HEK293 (cell line): ENCODE measurements at regions not wholly inside any gene's neighbourhood (a gene's known extent, or its start where the extent isn't known, plus 50 kb on each side); places are given as distances from the start of the nearest gene placed in this dataset.

ENCODE experiments used
- KLF10 ChIP-seq: fragments of 450-650 bp; IDR thresholded peaks from 2 replicates; pipeline ENCODE4 v1.5.1; 2018; ENCODE audit warnings: missing biosample characterization, mild to moderate bottlenecking, missing genetic modification characterization
- KLF9 ChIP-seq: fragments of 450-650 bp; formaldehyde crosslinking; IDR thresholded peaks from 2 replicates; pipeline ENCODE4 v1.5.1; 2016; ENCODE audit warnings: missing biosample characterization, missing genetic modification characterization, low read depth
- SALL2 ChIP-seq: fragments of 450-650 bp; formaldehyde crosslinking; IDR thresholded peaks from 2 replicates; pipeline ENCODE4 v1.5.0; 2017; ENCODE audit warnings: missing biosample characterization, mild to moderate bottlenecking, missing genetic modification characterization, borderline replicate concordance
- ZBTB1 ChIP-seq: fragments of 450-650 bp; formaldehyde crosslinking; IDR thresholded peaks from 2 replicates; pipeline ENCODE4 v1.5.1; 2016; ENCODE audit warnings: missing biosample characterization, missing genetic modification characterization
- ZBTB17 ChIP-seq: fragments of 450-650 bp; formaldehyde crosslinking; IDR thresholded peaks from 2 replicates; pipeline ENCODE4 v1.5.1; 2016; ENCODE audit warnings: missing biosample characterization, missing genetic modification characterization
- ZNF114 ChIP-seq: fragments of 450-650 bp; formaldehyde crosslinking; IDR thresholded peaks from 2 replicates; pipeline ENCODE4 v1.5.0; 2017; ENCODE audit warnings: missing biosample characterization, missing genetic modification characterization
- ZNF132 ChIP-seq: fragments of 450-650 bp; formaldehyde crosslinking; IDR thresholded peaks from 2 replicates; pipeline ENCODE4 v1.5.1; 2017; ENCODE audit warnings: missing biosample characterization, missing genetic modification characterization, borderline replicate concordance
- ZNF157 ChIP-seq: fragments of 450-650 bp; formaldehyde crosslinking; IDR thresholded peaks from 2 replicates; pipeline ENCODE4 v1.5.1; 2016; ENCODE audit warnings: missing biosample characterization, missing genetic modification characterization
- ZNF175 ChIP-seq: fragments of 450-650 bp; formaldehyde crosslinking; IDR thresholded peaks from 2 replicates; pipeline ENCODE4 v1.5.1; 2016; ENCODE audit warnings: missing biosample characterization, missing genetic modification characterization
- ZNF211 ChIP-seq: fragments of 450-650 bp; formaldehyde crosslinking; IDR thresholded peaks from 2 replicates; pipeline ENCODE4 v1.5.1; 2016; ENCODE audit warnings: low read depth, missing biosample characterization, missing genetic modification characterization
- ZNF23 ChIP-seq: fragments of 450-650 bp; formaldehyde crosslinking; IDR thresholded peaks from 2 replicates; pipeline ENCODE4 v1.5.1; 2016; ENCODE audit warnings: missing biosample characterization, missing genetic modification characterization, borderline replicate concordance
- ZNF433 ChIP-seq: fragments of 450-650 bp; formaldehyde crosslinking; IDR thresholded peaks from 2 replicates; pipeline ENCODE4 v1.5.1; 2016; ENCODE audit warnings: missing biosample characterization, missing genetic modification characterization, low read depth
- ZNF473 ChIP-seq: fragments of 450-650 bp; formaldehyde crosslinking; IDR thresholded peaks from 2 replicates; pipeline ENCODE4 v1.5.1; 2017; ENCODE audit warnings: missing biosample characterization, missing genetic modification characterization
- ZNF561 ChIP-seq: fragments of 450-650 bp; IDR thresholded peaks from 2 replicates; pipeline ENCODE4 v1.5.1; 2018; ENCODE audit warnings: missing biosample characterization, missing genetic modification characterization, borderline replicate concordance
- ZNF621 ChIP-seq: fragments of 450-650 bp; formaldehyde crosslinking; IDR thresholded peaks from 2 replicates; pipeline ENCODE4 v1.5.1; 2017; ENCODE audit warnings: missing biosample characterization, missing genetic modification characterization
- ZSCAN23 ChIP-seq: fragments of 450-650 bp; formaldehyde crosslinking; IDR thresholded peaks from 2 replicates; pipeline ENCODE4 v1.5.1; 2016; ENCODE audit warnings: missing biosample characterization, missing genetic modification characterization
- TF ChIP-seq, protein P1 (sequence below): fragments of 450-650 bp; formaldehyde crosslinking; IDR thresholded peaks from 2 replicates; pipeline ENCODE4 v1.5.1; 2017; ENCODE audit warnings: missing biosample characterization, missing genetic modification characterization
- TF ChIP-seq, protein P2 (sequence below): fragments of 450-650 bp; formaldehyde crosslinking; IDR thresholded peaks from 2 replicates; pipeline ENCODE4 v1.5.1; 2016; ENCODE audit warnings: missing biosample characterization, missing genetic modification characterization
- TF ChIP-seq, protein P3 (sequence below): fragments of 450-650 bp; formaldehyde crosslinking; IDR thresholded peaks from 2 replicates; pipeline ENCODE4 v1.5.1; 2016; ENCODE audit warnings: missing biosample characterization, missing genetic modification characterization, borderline replicate concordance

DNA sequence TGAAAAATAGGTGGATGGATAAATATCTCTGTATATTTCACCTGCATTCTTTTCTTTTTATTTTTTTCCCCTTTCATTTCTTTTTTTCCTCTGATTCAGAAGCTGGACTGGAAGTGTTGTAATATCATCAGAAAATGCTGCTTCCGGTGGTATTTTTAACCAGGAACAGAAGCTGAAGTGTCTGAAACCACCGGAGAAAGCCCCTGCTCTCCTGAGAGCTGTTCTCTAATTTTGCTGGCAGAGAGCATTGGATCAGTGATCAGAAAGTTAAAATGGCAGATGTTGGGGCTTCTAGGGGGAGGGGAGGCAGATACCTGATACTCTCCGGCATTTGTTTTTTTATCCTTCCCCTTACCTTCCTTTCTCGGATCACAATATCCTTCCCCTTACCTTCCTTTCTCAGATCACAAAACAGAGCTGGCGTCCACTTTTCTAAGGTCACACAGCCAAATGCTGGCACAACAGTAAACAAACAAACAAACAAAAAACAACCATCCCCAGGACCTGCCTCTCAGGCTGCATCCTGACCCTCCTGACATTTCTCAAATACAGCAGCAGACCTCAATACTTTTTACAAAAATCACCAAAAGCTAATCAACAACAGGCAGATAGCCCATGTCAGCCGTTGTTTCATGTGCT lies 143.2 kb upstream of the ZNF217 start (continued):
- no peak for TF ChIP-seq ZBTB17 (tag by site-specific recombination)
- no peak for TF ChIP-seq ZNF621 (tag by site-specific recombination)
- TF ChIP-seq, protein P1, sequence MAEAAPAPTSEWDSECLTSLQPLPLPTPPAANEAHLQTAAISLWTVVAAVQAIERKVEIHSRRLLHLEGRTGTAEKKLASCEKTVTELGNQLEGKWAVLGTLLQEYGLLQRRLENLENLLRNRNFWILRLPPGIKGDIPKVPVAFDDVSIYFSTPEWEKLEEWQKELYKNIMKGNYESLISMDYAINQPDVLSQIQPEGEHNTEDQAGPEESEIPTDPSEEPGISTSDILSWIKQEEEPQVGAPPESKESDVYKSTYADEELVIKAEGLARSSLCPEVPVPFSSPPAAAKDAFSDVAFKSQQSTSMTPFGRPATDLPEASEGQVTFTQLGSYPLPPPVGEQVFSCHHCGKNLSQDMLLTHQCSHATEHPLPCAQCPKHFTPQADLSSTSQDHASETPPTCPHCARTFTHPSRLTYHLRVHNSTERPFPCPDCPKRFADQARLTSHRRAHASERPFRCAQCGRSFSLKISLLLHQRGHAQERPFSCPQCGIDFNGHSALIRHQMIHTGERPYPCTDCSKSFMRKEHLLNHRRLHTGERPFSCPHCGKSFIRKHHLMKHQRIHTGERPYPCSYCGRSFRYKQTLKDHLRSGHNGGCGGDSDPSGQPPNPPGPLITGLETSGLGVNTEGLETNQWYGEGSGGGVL (tag by site-specific recombination) = no peak
- no peak for TF ChIP-seq ZNF175 (tag by site-specific recombination)
- TF ChIP-seq, protein P2, sequence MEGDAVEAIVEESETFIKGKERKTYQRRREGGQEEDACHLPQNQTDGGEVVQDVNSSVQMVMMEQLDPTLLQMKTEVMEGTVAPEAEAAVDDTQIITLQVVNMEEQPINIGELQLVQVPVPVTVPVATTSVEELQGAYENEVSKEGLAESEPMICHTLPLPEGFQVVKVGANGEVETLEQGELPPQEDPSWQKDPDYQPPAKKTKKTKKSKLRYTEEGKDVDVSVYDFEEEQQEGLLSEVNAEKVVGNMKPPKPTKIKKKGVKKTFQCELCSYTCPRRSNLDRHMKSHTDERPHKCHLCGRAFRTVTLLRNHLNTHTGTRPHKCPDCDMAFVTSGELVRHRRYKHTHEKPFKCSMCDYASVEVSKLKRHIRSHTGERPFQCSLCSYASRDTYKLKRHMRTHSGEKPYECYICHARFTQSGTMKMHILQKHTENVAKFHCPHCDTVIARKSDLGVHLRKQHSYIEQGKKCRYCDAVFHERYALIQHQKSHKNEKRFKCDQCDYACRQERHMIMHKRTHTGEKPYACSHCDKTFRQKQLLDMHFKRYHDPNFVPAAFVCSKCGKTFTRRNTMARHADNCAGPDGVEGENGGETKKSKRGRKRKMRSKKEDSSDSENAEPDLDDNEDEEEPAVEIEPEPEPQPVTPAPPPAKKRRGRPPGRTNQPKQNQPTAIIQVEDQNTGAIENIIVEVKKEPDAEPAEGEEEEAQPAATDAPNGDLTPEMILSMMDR (tag by site-specific recombination) = no peak
- TF ChIP-seq ZNF211 (tag by site-specific recombination) = no peak
- TF ChIP-seq ZNF23 (tag by site-specific recombination) = no peak
- TF ChIP-seq ZNF157 (tag by site-specific recombination) = no peak
- no peak for TF ChIP-seq ZNF132 (tag by site-specific recombination)
- no peak for TF ChIP-seq KLF9 (tag by site-specific recombination)
- TF ChIP-seq ZNF114 (tag by site-specific recombination) = no peak
- no peak for TF ChIP-seq ZSCAN23 (tag by site-specific recombination)
- TF ChIP-seq SALL2 (tag by site-specific recombination) = no peak
- TF ChIP-seq ZNF561 (tag by site-specific recombination) = no peak
- TF ChIP-seq, protein P3, sequence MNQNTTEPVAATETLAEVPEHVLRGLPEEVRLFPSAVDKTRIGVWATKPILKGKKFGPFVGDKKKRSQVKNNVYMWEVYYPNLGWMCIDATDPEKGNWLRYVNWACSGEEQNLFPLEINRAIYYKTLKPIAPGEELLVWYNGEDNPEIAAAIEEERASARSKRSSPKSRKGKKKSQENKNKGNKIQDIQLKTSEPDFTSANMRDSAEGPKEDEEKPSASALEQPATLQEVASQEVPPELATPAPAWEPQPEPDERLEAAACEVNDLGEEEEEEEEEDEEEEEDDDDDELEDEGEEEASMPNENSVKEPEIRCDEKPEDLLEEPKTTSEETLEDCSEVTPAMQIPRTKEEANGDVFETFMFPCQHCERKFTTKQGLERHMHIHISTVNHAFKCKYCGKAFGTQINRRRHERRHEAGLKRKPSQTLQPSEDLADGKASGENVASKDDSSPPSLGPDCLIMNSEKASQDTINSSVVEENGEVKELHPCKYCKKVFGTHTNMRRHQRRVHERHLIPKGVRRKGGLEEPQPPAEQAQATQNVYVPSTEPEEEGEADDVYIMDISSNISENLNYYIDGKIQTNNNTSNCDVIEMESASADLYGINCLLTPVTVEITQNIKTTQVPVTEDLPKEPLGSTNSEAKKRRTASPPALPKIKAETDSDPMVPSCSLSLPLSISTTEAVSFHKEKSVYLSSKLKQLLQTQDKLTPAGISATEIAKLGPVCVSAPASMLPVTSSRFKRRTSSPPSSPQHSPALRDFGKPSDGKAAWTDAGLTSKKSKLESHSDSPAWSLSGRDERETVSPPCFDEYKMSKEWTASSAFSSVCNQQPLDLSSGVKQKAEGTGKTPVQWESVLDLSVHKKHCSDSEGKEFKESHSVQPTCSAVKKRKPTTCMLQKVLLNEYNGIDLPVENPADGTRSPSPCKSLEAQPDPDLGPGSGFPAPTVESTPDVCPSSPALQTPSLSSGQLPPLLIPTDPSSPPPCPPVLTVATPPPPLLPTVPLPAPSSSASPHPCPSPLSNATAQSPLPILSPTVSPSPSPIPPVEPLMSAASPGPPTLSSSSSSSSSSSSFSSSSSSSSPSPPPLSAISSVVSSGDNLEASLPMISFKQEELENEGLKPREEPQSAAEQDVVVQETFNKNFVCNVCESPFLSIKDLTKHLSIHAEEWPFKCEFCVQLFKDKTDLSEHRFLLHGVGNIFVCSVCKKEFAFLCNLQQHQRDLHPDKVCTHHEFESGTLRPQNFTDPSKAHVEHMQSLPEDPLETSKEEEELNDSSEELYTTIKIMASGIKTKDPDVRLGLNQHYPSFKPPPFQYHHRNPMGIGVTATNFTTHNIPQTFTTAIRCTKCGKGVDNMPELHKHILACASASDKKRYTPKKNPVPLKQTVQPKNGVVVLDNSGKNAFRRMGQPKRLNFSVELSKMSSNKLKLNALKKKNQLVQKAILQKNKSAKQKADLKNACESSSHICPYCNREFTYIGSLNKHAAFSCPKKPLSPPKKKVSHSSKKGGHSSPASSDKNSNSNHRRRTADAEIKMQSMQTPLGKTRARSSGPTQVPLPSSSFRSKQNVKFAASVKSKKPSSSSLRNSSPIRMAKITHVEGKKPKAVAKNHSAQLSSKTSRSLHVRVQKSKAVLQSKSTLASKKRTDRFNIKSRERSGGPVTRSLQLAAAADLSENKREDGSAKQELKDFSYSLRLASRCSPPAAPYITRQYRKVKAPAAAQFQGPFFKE (tag by site-specific recombination) = no peak
- no peak for TF ChIP-seq ZNF433
- no peak for TF ChIP-seq ZBTB1
- no peak for TF ChIP-seq KLF10 (tag by site-specific recombination)
- TF ChIP-seq ZNF473 (tag by site-specific recombination) = no peak
